HG03520 (cell line): ENCODE measurements at regions not wholly inside any gene's neighbourhood (a gene's known extent, or its start where the extent isn't known, plus 50 kb on each side); places are given as distances from the start of the nearest gene placed in this dataset.
A peak's percentile ranks its signal among the peaks of the same experiment; 100 is the strongest.
"Not testable (repeated sequence)": the region's sequence is repeated elsewhere in the genome, so short reads cannot be mapped to it uniquely, and the experiment has no call there.

Source experiments
- ATAC-seq: cut with Tn5 transposase; IDR thresholded peaks from one replicate; pipeline ENCODE4 v1.9.1; 2021; ENCODE audit warnings: mild to moderate bottlenecking, moderate library complexity; ENCODE audit not compliant: unreplicated experiment

DNA sequence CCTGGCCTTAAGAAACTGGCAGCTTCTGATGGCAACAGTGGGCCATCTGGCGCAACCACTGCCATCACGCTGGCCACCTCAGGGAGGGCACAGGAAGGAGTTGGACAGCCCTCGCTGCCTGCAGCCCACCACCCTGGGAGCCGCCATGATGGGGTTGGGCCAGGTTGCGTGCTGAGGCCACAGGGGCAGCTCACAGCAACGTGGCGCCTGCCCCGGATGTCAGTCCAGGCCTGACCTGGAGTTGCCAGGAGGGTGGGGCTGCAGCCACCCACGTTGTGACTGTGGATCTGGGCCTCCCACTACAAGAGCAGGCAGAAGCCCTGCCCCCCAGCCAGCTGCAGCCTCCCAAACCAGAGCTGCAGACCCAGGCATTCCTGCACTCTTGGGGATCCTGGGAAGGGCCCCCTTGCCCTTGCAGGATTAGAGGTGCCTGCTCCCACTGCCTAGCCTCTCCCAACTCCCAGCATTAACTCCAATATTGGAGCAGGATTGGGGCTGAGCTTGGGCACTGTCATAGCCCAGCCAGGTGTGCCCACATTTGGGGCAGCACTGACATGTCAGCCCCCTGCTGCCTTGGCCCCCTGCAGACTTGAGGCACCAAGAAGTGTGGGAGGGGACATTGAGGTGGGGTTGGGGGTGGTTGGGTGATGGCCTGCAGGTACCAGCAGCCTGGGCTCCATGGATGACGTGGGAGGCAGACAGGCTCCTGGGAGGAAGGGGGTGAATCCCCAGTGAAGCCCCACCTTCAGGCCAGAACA, 468.9 kb upstream of the CCDC54 start:
- ATAC-seq: no peak

DNA sequence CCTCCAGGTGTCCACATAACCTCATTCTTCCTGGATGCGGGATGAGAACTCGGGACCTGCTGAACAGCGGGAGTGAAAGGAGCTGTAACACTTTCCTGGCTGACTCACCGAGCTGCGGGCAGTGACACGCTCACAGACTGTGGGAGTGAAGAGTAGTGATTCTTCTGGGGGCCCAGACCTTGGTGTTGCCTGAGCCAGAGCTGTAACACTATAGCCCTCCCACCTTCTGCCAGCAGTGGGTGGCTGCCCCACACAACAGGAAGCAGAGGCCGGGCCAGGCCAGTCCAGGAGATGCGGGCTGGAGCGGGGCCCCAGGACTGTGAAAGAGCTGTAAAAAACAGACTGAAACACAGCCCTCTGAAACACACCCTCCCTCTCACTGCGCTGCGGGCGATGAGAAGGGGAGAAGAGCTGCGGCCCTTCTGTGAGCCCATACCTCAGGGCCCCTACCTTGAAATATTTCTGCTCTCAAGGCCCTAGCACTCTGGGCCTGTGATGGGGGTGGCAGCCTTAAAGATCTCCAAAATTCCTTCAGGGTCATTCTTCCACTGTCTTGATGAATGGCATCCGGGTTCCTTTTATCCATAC, 464.0 kb upstream of the CCDC54 start:
- ATAC-seq: no peak

DNA sequence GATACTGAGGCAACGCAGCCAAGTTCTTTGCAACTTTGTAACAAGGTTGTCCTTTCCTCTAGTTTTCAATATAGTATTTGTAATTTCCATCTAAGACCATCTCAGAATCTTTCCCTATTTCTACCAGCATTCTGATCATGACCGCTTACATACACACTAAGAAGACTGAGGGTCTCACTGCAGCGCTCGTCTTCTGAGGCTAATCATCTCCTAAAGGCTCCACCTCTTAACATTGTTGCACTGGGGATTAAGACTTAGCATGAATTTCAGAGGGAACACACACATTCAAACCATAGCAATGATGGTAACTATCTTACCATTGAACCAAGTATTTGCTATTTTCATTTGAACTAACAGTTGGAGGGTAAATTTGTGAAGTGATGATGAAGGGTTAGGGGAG, 463.3 kb upstream of the CCDC54 start:
- ATAC-seq: no peak

DNA sequence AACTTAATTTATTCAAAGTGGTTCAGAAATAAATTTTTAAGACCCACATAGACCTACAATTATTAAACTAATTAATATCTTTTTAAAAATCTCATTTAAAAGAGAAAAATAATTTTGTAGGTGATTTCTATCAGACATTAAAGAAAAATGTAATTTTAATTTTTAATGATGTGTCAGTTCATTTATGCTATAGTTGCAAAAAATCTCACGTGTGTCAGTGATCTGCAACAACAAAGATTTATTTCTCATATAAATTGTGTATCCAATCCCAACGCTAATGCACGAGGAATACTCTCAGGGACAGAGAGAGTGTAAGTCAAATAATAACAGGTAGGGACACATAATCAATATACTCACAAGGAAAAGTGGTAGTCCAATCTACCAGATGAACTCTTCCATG, 456.6 kb upstream of the CCDC54 start:
- ATAC-seq: no peak

DNA sequence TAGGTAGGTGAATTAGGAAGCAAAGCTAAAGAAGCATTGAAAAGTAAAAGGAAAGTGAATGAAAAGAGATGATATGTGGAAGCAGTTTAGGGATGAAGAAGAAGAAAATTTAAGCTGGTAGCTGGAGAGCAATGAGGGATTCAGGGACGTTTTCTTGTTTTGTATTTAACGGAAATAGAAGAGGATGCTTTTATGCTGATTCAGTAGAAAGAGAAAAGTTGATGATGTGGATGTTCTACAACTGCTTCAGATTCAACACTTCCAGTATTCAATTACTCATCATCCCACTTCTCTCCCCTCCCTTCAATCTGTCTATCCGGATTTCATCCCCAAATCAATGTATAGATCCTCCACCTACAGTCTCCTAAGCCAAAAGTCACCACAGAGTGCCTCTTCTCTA, 448.2 kb upstream of the CCDC54 start:
- ATAC-seq: no peak

DNA sequence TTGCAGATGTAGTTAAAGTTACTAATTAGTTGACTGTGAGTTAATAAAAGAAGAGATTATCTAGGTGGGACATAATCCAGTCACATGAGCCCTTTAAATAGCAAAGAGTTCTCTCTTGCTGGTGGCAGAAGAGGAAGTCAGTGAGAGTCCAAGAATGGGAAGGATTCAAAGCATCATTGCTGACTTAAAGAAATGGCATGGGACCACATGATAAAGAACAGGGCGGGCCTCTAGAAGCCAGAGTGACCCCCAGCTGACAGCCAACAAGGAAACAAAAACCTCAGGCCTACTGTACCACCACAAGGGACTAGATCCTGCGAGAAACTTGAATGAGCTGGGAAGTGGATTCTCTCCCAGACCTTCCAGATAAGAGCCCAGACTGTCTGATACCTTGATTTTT, 447.2 kb upstream of the CCDC54 start:
- no peak for ATAC-seq

DNA sequence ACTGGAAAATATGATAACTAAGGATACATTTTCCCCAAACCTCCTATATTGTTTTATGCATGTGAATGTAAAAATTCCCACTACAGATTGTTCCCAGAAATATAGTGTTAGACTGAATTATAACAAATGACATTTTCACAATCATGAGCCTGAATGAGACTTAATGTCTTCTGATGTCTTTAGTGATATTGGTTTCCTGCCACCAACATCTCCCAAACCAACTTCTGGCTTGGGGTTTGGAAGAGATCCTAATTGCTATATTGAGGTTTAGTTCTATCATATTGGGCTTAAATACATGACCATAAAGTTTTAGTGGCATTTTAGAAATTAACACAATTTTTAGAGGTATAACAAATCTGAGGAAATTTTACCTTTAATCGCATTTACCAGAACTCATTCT, 445.3 kb upstream of the CCDC54 start:
- ATAC-seq: no peak

DNA sequence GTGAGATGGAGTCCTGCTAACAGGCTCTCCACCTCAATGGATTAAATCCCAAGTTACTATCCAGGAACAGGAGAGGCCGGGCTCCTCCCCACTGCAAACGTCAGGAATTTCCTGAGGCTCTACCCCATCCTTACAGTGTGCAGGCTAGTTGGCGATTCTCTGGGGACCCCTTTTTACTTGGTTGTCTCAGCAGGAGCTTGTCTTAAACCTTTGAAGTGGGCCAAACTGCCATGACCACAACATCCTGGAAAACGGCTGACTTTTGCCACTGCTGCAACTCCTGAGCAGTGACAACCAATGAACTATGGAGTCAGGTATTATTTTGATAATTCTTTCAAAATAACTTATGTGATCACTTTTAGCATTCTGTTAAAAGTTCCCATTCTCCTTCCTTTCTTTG, 440.9 kb upstream of the CCDC54 start:
- ATAC-seq: no peak

DNA sequence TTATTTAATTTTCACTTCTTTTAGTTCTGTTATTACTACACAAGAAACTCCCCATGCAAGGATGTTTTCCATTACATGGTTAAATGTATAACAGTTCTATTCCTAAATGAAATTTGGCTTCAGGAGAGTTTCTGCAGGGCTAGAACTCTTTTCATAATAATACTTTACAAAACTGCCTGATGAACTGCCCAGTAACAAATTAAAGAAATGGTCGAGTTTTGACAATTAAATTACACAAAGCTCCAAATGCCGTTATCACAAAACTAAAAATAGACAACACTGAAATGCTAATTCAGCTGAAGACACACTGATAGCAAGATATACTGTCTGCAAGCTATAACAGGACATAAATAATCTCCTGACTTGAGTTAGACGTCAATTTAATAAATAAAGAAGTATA, 435.2 kb upstream of the CCDC54 start:
- ATAC-seq: no peak

DNA sequence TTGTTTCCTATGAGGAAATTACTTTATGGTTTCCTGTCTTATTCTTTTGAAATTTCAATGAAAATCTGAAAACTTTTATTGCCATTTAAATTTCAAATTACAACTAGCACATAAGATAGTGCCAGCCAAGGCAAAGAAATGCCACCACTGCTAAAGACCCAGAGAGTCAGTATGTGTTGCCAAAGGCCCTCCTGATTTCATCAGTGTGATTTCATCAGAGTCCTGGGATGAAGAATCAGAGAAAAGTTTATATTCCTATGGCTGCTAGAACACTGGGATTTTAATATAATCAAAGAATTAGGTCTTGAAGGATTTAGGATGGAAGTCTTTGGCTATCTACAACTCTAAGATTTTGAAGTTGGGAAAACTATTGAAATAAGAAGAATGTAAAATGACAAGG, 434.2 kb upstream of the CCDC54 start:
- no peak for ATAC-seq

DNA sequence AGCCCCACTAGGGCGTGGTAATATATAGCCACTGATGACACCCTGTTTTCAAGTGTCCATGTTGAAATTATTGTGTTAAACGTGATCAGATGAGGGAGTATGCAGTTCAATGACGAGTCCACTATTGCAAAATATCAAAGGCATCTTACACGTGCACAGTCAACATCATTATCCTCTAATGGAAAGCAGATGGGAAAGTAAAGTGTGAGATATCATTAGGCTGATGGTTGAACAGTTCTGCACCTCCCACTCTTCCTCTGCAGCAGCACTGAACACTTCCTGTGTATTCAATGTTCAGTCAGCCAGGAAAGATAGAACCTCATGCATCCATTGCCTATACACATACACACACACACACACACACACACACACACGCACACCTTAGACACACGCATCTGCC, 431.8 kb upstream of the CCDC54 start:
- no peak for ATAC-seq

DNA sequence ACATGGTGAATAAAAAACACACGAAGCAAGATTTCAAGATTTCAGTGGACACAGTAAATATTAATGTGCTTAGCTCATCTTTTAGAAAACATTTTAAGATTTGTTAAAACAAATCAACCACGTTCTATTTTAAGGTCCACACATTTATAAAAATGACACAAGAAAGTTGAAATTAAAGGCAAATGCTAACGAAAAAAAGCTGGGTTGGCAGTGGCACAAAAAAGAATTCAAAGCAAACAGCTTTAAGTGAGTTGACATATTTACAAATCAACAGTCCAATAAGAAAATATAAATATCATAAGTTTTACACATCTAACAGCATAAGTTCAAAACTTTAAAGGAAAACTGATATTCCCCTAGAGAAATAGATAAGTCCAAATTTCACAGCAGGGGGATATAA, 430.4 kb upstream of the CCDC54 start:
- no peak for ATAC-seq

DNA sequence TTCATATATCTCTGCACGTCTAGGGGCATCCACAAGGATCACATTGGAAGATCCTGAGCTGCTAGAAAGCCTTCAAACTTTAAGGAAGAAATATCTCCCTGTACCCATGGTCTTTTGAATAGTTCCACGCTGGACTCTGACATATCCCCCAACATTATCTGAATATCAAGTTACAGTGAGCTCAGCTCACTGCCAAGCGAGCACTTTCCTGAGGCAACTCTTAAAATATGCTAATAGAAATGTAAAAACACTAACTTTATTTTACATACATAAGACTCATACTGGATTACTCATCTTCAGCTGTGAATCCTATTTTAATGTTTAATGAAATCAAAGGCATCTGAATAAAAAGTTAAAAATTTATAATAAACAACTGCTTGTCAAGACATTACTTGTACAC, 420.2 kb upstream of the CCDC54 start:
- ATAC-seq: no peak

DNA sequence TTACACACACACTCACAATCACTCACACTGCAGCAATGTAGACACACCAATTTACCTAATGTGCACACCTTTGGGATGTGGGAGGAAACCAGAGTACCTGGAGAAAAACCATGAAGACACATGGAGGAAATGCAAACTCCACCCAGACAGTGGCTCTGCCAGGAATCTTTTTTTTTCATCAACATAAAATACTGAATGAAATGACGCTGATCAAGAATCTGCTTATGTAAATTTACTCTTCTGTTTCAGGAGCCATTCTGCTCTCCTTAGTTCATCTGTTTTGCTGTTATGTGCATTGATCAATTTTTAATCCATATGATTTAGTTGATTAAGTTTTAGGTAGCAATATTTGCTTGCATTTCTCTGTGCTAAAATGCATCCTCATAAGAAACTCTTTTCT, 414.2 kb upstream of the CCDC54 start:
- no peak for ATAC-seq

DNA sequence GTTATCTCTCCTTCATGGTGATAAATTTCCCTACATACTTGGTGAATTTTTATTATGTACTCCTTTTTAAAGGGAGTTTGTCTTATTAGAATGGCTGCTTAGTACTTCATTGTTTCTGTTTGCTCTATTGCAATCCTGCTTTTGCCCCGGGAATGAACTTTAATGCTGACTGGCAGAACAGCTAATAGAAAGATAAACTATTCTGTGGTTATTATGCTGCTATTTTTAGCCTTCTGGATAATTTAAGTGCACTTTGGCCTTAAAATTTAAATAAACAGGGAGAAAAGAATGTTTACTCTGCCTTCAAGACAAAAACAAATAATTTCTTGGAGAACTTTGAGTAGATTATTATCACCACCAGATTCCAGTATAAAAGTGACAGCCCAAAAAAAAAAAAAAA, 413.8 kb upstream of the CCDC54 start:
- no peak for ATAC-seq

DNA sequence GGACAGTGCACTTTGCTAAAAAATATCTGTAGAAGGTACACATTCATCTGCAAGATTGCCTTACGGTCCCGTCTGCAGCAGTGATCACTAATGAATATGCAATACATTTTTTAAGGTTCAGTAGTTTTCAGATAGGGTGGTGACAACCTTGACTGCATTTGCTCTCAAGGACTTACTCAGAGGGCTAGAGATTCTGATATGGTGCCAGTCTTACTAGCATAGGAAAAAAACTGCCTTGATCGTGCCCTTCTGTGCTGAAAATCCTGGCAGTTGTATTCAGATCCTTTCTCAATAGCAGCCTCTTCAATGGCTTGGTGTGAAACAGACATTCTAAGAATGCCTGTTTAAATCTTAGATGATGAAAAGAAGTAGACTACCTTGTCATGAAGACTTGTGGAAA, 411.9 kb upstream of the CCDC54 start:
- ATAC-seq: no peak

DNA sequence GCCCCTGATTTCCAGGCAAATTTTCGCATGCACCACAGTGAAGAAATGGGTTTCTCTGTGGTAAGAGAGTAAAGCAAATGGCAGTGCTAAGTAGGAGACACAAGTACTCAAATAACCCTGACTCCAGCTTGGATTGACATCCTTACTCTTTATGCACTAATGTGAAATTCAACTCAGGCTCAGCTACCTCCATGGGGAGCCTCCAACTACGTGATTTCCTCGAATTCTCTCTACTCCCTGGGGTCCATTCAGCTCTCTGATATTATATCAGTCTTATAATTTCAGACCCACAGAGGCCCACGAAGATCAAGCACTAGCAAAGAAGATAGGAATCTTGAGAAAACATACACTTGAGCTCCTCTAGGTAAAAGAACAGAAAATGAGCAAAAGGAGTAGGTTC, 407.6 kb upstream of the CCDC54 start:
- no peak for ATAC-seq

DNA sequence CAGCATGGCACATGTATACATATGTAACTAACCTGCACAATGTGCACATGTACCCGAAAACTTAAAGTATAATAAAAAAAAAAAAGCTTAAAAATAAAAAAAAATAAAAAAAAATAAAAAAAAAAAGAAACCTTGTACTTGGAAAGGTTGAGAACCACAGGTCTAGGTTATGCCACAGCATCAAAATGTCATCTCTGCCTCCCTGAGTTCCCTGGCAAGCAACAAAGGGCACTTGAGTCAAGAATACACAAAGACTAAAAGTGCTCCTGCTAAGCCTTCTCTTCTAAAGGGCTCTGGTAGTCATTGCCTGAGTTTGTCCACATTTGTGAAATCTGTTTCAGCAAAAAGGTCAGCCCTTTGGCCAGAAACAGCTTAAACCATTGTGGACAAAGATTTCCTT, 395.8 kb upstream of the CCDC54 start:
- no peak for ATAC-seq

DNA sequence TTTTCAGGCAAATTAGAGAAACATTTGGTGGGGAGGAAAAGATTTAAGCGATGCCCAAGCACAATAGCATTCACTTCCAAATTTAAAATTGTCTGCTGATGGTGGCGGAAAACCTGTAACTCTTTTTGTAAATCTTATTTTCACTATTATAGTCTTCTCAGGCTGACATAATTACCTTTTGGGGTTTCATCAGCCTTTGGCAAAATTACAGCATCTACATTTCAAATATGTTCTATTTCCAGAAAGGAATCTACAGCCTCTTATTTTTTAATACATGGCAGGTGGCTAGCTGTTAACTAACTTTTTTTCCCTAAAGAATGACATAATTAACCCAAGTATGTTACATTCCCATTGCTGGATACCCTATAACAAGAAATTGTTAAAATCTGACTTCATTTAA, 391.5 kb upstream of the CCDC54 start:
- no peak for ATAC-seq

DNA sequence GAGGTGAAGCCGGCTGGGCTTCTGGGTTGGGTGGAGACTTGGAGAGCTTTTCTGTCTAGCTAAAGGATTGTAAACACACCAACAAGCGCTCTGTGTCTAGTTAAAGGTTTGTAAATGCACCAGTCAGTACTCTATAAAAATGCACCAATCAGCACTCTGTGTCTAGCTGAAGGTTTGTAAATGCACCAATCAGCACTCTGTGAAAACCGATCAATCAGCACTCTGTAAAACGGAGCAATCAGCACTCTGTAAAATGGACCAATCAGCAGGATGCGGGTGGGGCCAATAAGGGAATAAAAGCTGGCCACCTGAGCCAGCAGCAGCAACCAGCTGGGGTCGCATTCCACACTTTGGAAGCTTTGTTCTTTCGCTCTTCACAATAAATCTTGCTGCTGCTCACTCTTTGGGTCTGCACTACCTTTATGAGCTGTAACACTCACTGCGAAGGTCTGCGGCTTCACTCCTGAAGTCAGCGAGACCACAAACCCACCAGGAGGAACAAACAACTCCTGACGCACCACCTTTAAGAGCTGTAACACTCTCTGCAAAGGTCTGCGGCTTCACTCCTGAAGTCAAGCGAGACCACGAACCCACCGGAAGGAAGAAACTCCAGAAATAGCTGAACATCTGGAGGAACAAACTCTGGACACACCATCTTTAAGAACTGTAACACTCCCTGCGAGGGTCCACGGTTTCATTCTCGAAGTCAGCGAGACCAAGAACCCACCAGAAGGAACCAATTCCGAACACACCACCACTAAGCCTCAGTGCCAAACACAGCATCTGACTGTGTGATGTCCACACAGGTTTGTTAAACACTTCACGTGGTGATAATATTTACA, 378.2 kb upstream of the CCDC54 start:
- peak; percentile 77 for ATAC-seq

DNA sequence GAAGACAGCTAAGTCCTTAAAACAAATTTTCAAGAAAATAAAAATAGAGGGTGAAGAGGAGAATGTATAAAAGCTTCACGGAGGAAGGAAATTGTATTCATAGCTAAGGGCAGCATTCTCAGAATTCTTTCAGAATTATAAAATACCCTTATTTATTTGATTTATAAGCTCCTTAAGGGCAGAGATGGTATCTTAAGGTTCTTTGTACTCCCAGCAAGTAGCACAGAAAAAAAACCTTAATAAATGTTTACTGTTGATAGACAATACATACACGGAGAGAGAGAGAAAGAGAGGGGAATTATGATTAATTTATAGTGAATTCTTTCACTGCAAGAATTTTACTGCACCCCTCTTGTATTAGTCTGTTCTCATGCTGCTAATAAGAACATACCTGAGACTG, 375.6 kb upstream of the CCDC54 start:
- ATAC-seq: no peak

DNA sequence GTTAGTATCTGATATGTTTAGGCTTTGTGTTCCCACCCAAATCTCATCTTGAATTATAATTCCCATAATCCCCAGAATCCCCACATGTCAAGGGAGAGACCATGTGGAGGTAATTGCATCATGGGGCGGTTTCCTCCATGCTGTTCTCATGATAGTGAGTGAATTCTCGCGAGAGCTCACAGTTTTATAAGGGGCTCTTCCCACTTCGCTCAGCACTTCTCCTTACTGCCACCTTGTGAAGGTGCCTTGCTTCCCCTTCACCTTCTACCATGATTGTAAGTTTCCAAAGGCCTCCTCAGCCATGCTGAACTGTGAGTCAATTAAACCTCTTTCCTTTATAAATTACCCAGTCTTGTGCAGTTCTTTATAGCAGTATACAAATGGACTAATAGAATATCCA, 371.9 kb upstream of the CCDC54 start:
- not testable (repeated sequence) for ATAC-seq
